Neural progenitor cell (in vitro differentiated cells): ENCODE measurements at regions not wholly inside any gene's neighbourhood (a gene's known extent, or its start where the extent isn't known, plus 50 kb on each side); places are given as distances from the start of the nearest gene placed in this dataset.

Experiments
- DNase-seq: peaks from one replicate; pipeline ENCODE4 v3.0.0-alpha.2; 2016; ENCODE audit warnings: low spot score
- H2AFZ ChIP-seq: fragments of 200-600 bp; sonication (generic); replicated peaks from 2 replicates; pipeline ENCODE4 v1.6.1; 2016; ENCODE audit warnings: antibody characterized with exemption
- H3F3A ChIP-seq: fragments of 200-600 bp; sonication (generic); 2 replicates; pipeline ENCODE4 v1.6.1; 2016; ENCODE audit warnings: antibody characterized with exemption, low read depth
- H3K27ac ChIP-seq: fragments of 200-600 bp; sonication (generic); 2 replicates; pipeline ENCODE4 v1.5.1; 2016; ENCODE audit warnings: mild to moderate bottlenecking
- H3K27me3 ChIP-seq: fragments of 200-600 bp; sonication (generic); 2 replicates; pipeline ENCODE4 v1.6.1; 2016; ENCODE audit warnings: mild to moderate bottlenecking, moderate library complexity
- H3K36me3 ChIP-seq: fragments of 200-600 bp; sonication (generic); 2 replicates; pipeline ENCODE4 v1.5.1; 2016
- H3K4me1 ChIP-seq: fragments of 200-600 bp; sonication (generic); 2 replicates; pipeline ENCODE4 v1.6.1; 2016; ENCODE audit warnings: mixed run types
- H3K4me2 ChIP-seq: fragments of 200-600 bp; sonication (generic); 2 replicates; pipeline ENCODE4 v1.6.1; 2016
- H3K4me3 ChIP-seq: fragments of 200-600 bp; sonication (generic); 2 replicates; pipeline ENCODE4 v1.5.1; 2016
- H3K79me2 ChIP-seq: fragments of 200-600 bp; sonication (generic); 2 replicates; pipeline ENCODE4 v1.6.1; 2016; ENCODE audit warnings: low read depth
- H3K9ac ChIP-seq: fragments of 200-600 bp; sonication (generic); 2 replicates; pipeline ENCODE4 v1.6.1; 2016
- H3K9me3 ChIP-seq: fragments of 200-600 bp; sonication (generic); 2 replicates; pipeline ENCODE4 v1.5.1; 2016; ENCODE audit warnings: low read depth
- H4K20me1 ChIP-seq: fragments of 200-600 bp; sonication (generic); 2 replicates; pipeline ENCODE4 v1.6.1; 2016; ENCODE audit warnings: low read depth
- H3K27ac Mint-ChIP-seq: 3 replicates; pipeline ENCODE4 v1.8.0; 2021; ENCODE audit warnings: mixed read lengths
- H3K27me3 Mint-ChIP-seq: 2 replicates; pipeline ENCODE4 v1.8.0; 2022; ENCODE audit warnings: low read depth, mild to moderate bottlenecking, inconsistent platforms, moderate library complexity, mixed read lengths; ENCODE audit not compliant: insufficient read depth
- H3K36me3 Mint-ChIP-seq: 3 replicates; pipeline ENCODE4 v1.8.0; 2021; ENCODE audit warnings: mixed read lengths
- H3K4me1 Mint-ChIP-seq: 3 replicates; pipeline ENCODE4 v1.8.0; 2021; ENCODE audit warnings: mixed read lengths
- H3K4me3 Mint-ChIP-seq: 3 replicates; pipeline ENCODE4 v1.8.0; 2021; ENCODE audit warnings: mild to moderate bottlenecking, moderate library complexity, mixed read lengths
- H3K9me3 Mint-ChIP-seq: 3 replicates; pipeline ENCODE4 v1.8.0; 2020; ENCODE audit warnings: mixed read lengths
- CTCF ChIP-seq: fragments of 200-600 bp; sonication (generic); IDR thresholded peaks from 2 replicates; pipeline ENCODE4 v1.5.1; 2017; ENCODE audit warnings: antibody characterized with exemption, mild to moderate bottlenecking
- EZH2 ChIP-seq: fragments of 200-600 bp; sonication (generic); IDR thresholded peaks from 2 replicates; pipeline ENCODE4 v1.6.1; 2017; ENCODE audit warnings: antibody characterized with exemption, mild to moderate bottlenecking, moderate library complexity
- EZH2phosphoT487 ChIP-seq: fragments of 200-600 bp; sonication (generic); IDR thresholded peaks from 2 replicates; pipeline ENCODE4 v1.6.1; 2017; ENCODE audit warnings: antibody characterized with exemption

- Histone ChIP-seq H4K20me1 (no peaks in the 10 kb centered on the region), H3F3A (no peaks in the 10 kb centered on the region), H3K27ac (no peak overlapping the region), H3K4me1 (peaks cover 23% of the 10 kb centered on the region), H3K79me2 (no peaks in the 10 kb centered on the region), H3K4me3 (no peak overlapping the region), H3K9me3 (no peaks in the 10 kb centered on the region), H3K27me3 (no peaks in the 10 kb centered on the region), H3K9ac (no peak overlapping the region), H2AFZ (no peak overlapping the region), H3K4me2 (no peak overlapping the region), H3K36me3 (no peaks in the 10 kb centered on the region)
- peaks cover 16% of the 10 kb centered on the region for H3K27me3 Mint-ChIP-seq
- peaks cover 52% of the 10 kb centered on the region for H3K4me1 Mint-ChIP-seq
- no peaks in the 10 kb centered on the region for H3K36me3 Mint-ChIP-seq
- DNase-seq: no peak
- TF ChIP-seq EZH2phosphoT487: no peak
- TF ChIP-seq CTCF: no peak
- TF ChIP-seq EZH2: no peak
- peak overlapping the region; percentile 63 for H3K27ac Mint-ChIP-seq
- H3K4me3 Mint-ChIP-seq: no peak overlapping the region
- H3K9me3 Mint-ChIP-seq: no peaks in the 10 kb centered on the region
Observed at GRCh38 chr18:10057401-10057893, 143.6 kb downstream of the VAPA start.

- Mint-ChIP-seq H3K4me1 (peaks cover 59% of the 10 kb centered on the region), H3K27me3 (peaks cover 16% of the 10 kb centered on the region), H3K27ac (no peak overlapping the region), H3K4me3 (no peak overlapping the region), H3K36me3 (no peaks in the 10 kb centered on the region), H3K9me3 (no peaks in the 10 kb centered on the region)
- Histone ChIP-seq H3K4me3 (no peak overlapping the region), H3K4me2 (no peak overlapping the region), H3K9me3 (no peaks in the 10 kb centered on the region), H4K20me1 (no peaks in the 10 kb centered on the region), H3F3A (no peaks in the 10 kb centered on the region), H3K9ac (no peak overlapping the region), H3K27me3 (no peaks in the 10 kb centered on the region), H3K79me2 (no peaks in the 10 kb centered on the region), H3K36me3 (no peaks in the 10 kb centered on the region), H3K27ac (no peak overlapping the region), H3K4me1 (peaks cover 23% of the 10 kb centered on the region), H2AFZ (no peak overlapping the region)
- TF ChIP-seq EZH2phosphoT487 (no peak), CTCF (no peak), EZH2 (no peak)
- DNase-seq: no peak
Observed at GRCh38 chr18:10057894-10058791, 144.3 kb downstream of the VAPA start.

GRCh38 chr18:10059610-10060468 lies 146.0 kb downstream of the VAPA start:
- no peak overlapping the region for H3K4me3 Mint-ChIP-seq

More at GRCh38 chr18:10059610-10060468, 146.0 kb downstream of the VAPA start:
- Histone ChIP-seq H3K4me2 (peak overlapping the region; percentile 21), H3K79me2 (no peaks in the 10 kb centered on the region), H3K9ac (no peak overlapping the region), H3K4me3 (no peak overlapping the region), H4K20me1 (no peaks in the 10 kb centered on the region), H3K36me3 (no peaks in the 10 kb centered on the region), H3K27ac (no peak overlapping the region), H3K9me3 (no peaks in the 10 kb centered on the region), H3K4me1 (peaks cover 17% of the 10 kb centered on the region), H3F3A (no peaks in the 10 kb centered on the region), H2AFZ (no peak overlapping the region), H3K27me3 (no peaks in the 10 kb centered on the region)
- peaks cover 16% of the 10 kb centered on the region for H3K27me3 Mint-ChIP-seq
- H3K4me1 Mint-ChIP-seq: peaks cover 53% of the 10 kb centered on the region
- H3K27ac Mint-ChIP-seq: peak overlapping the region; percentile 98
- peaks cover 5% of the 10 kb centered on the region for H3K9me3 Mint-ChIP-seq
- DNase-seq: no peak
- H3K36me3 Mint-ChIP-seq: no peaks in the 10 kb centered on the region
- no peak for TF ChIP-seq EZH2
- no peak for TF ChIP-seq EZH2phosphoT487
- TF ChIP-seq CTCF: no peak
